K562 (cell line): ENCODE measurements at regions not wholly inside any gene's neighbourhood (a gene's known extent, or its start where the extent isn't known, plus 50 kb on each side); places are given as distances from the start of the nearest gene placed in this dataset.

Experiments used
- BACH1 ChIP-seq: fragments of 200-800 bp; sonication (Bioruptor generic); IDR thresholded peaks from 2 replicates; pipeline ENCODE4 v1.6.1; 2016; ENCODE audit warnings: missing genetic modification characterization, missing compliant biosample characterization
- CLOCK ChIP-seq: fragments of 250-450 bp; sonication (Bioruptor Pico); IDR thresholded peaks from 2 replicates; pipeline ENCODE4 v1.4.0; 2020; ENCODE audit warnings: mild to moderate bottlenecking, moderate library complexity, borderline replicate concordance
- EZH2 ChIP-seq: IDR thresholded peaks from 2 replicates; pipeline ENCODE4 v1.6.1; 2012; ENCODE audit warnings: low read depth, mild to moderate bottlenecking, inconsistent platforms, low read length, borderline replicate concordance
- GTF2B ChIP-seq: IDR thresholded peaks from 2 replicates; pipeline ENCODE4 v1.6.1; 2011; ENCODE audit not compliant: insufficient read length; ENCODE audit errors: extremely low read depth
- HDAC3 ChIP-seq: fragments of 450-650 bp; IDR thresholded peaks from 2 replicates; pipeline ENCODE4 v1.6.1; 2018; ENCODE audit warnings: borderline replicate concordance, mild to moderate bottlenecking, moderate library complexity; ENCODE audit not compliant: partially characterized antibody
- HLTF ChIP-seq: fragments of 450-650 bp; IDR thresholded peaks from 2 replicates; pipeline ENCODE4 v1.6.1; 2016
- HMG20A ChIP-seq: fragments of 450-650 bp; formaldehyde crosslinking; conservative IDR thresholded peaks from 2 replicates; pipeline ENCODE4 v1.4.0; 2020; ENCODE audit warnings: mild to moderate bottlenecking, mixed read lengths
- KAT2B ChIP-seq: IDR thresholded peaks from one replicate; pipeline ENCODE4 v1.6.1; 2012; ENCODE audit warnings: low read depth, mild to moderate bottlenecking, control low read depth, inconsistent platforms, low read length, moderate library complexity
- MIER1 ChIP-seq: fragments of 450-650 bp; IDR thresholded peaks from 2 replicates; pipeline ENCODE4 v1.6.1; 2016; ENCODE audit warnings: antibody characterized with exemption, mild to moderate bottlenecking, low read depth
- MYC ChIP-seq, 2 experiments: fragments of 250-450 bp in 1 of 2; sonication (Bioruptor Pico) in 1 of 2; IDR thresholded peaks; 2 replicates each; pipeline versions ENCODE4 v1.5.1 to v1.6.1; 2012 to 2021; ENCODE audit warnings: low read depth in 2 of 2, borderline replicate concordance in 1 of 2, improper control_type of control experiment in 1 of 2, low read length in 1 of 2, mild to moderate bottlenecking in 1 of 2, moderate library complexity in 1 of 2
- NCOA2 ChIP-seq, 2 experiments: fragments of 450-650 bp; IDR thresholded peaks; 2 replicates each; pipeline ENCODE4 v1.6.1; 2018; ENCODE audit warnings: mild to moderate bottlenecking in 2 of 2, moderate library complexity in 1 of 2; ENCODE audit not compliant: partially characterized antibody in 2 of 2
- NELFE ChIP-seq: IDR thresholded peaks from 2 replicates; pipeline ENCODE4 v1.6.1; 2011; ENCODE audit warnings: mild to moderate bottlenecking; ENCODE audit not compliant: insufficient read depth, insufficient read length
- PKNOX1 ChIP-seq: fragments of 450-650 bp; IDR thresholded peaks from 2 replicates; pipeline ENCODE4 v1.6.1; 2016
- PRMT5 ChIP-seq: sonication (generic); formaldehyde crosslinking; IDR thresholded peaks from 2 replicates; pipeline ENCODE4 v1.5.0; 2020; ENCODE audit warnings: missing genetic modification reagents
- RBFOX2 ChIP-seq: fragments of 200-400 bp; formaldehyde crosslinking; IDR thresholded peaks from 2 replicates; pipeline ENCODE4 v1.6.1; 2017; ENCODE audit warnings: low read depth, mild to moderate bottlenecking, low read length, moderate library complexity
- SMARCA5 ChIP-seq: fragments of 450-650 bp; IDR thresholded peaks from 2 replicates; pipeline ENCODE4 v1.6.1; 2016
- SRSF9 ChIP-seq: fragments of 200-400 bp; formaldehyde crosslinking; IDR thresholded peaks from 2 replicates; pipeline ENCODE4 v1.6.1; 2017; ENCODE audit warnings: low read depth, low read length, borderline replicate concordance
- TARDBP ChIP-seq: fragments of 450-650 bp; IDR thresholded peaks from 2 replicates; pipeline ENCODE4 v1.6.1; 2016
- TCF7L2 ChIP-seq: fragments of 150-350 bp; IDR thresholded peaks from 2 replicates; pipeline ENCODE4 v1.6.1; 2016; ENCODE audit warnings: low read depth, mild to moderate bottlenecking, low read length, moderate library complexity
- U2AF2 ChIP-seq: fragments of 200-400 bp; formaldehyde crosslinking; optimal IDR thresholded peaks from 2 replicates; pipeline ENCODE3; 2017; ENCODE audit warnings: low read depth, mild to moderate bottlenecking, low read length
- USF2 ChIP-seq: sonication (generic); formaldehyde crosslinking; IDR thresholded peaks from 2 replicates; pipeline ENCODE4 v1.5.0; 2020; ENCODE audit warnings: missing genetic modification reagents
- ZKSCAN3 ChIP-seq: fragments of 250-450 bp; sonication (Bioruptor Pico); IDR thresholded peaks from 2 replicates; pipeline ENCODE4 v1.4.0; 2020
- ZNF146 ChIP-seq: IDR thresholded peaks from one replicate; pipeline ENCODE4 v1.6.1; 2018; ENCODE audit warnings: missing compliant biosample characterization; ENCODE audit not compliant: unreplicated experiment
- ZNF23 ChIP-seq: fragments of 250-450 bp; sonication (Bioruptor Pico); IDR thresholded peaks from 2 replicates; pipeline ENCODE4 v1.4.0; 2020; ENCODE audit warnings: mild to moderate bottlenecking
- ZNF3 ChIP-seq: fragments of 250-450 bp; sonication (Bioruptor Pico); IDR thresholded peaks from 2 replicates; pipeline ENCODE4 v1.5.0; 2021; ENCODE audit warnings: mild to moderate bottlenecking, moderate library complexity

GRCh38 chr16:85561248-85562092, 51.7 kb upstream of the GSE1 start (continued):
- no peak for TF ChIP-seq CLOCK (CRISPR knock-in tag)
- no peak for TF ChIP-seq ZNF146 (CRISPR knock-in tag)
- no peak for TF ChIP-seq HDAC3
- no peak for TF ChIP-seq MIER1
- peak; percentile 73 for TF ChIP-seq RBFOX2
- no peak for TF ChIP-seq SMARCA5
- no peak for TF ChIP-seq NELFE
- no peak for TF ChIP-seq SRSF9
- no peak for TF ChIP-seq ZNF3 (CRISPR knock-in tag)
- TF ChIP-seq EZH2, result no peak
- no peak for TF ChIP-seq TARDBP
- peak; percentile 57; the same call in 1 of the 2 replicates for TF ChIP-seq PKNOX1
- no peak for TF ChIP-seq ZNF23 (CRISPR knock-in tag)
- no peak for TF ChIP-seq ZKSCAN3 (CRISPR knock-in tag)
- no peak for TF ChIP-seq USF2 (CRISPR knock-in tag)
- no peak for TF ChIP-seq PRMT5 (CRISPR knock-in tag)
- no peak for TF ChIP-seq NCOA2 (IDR thresholded peaks at IDR 0.05; ENCODE audit: partially characterized antibody in 2 of 2)
- no peak for TF ChIP-seq HMG20A (CRISPR knock-in tag)
- TF ChIP-seq GTF2B, result no peak
- no peak for TF ChIP-seq KAT2B
- TF ChIP-seq TCF7L2, result no peak
- no peak for TF ChIP-seq U2AF2
- no peak for TF ChIP-seq HLTF
- TF ChIP-seq BACH1 (tag), result no peak
- peak; percentile 55 for TF ChIP-seq MYC (IDR thresholded peaks at IDR 0.05; ENCODE audit: low read depth, low read length)
- no peak; the same call in 1 of the 2 replicates for TF ChIP-seq MYC (CRISPR knock-in tag; IDR thresholded peaks at IDR 0.05; ENCODE audit: borderline replicate concordance, low read depth)
